ENCODE measurements at regions not wholly inside any gene's neighbourhood (a gene's known extent, or its start where the extent isn't known, plus 50 kb on each side); places are given as distances from the start of the nearest gene placed in this dataset.
A peak's percentile ranks its signal among the peaks of the same experiment; 100 is the strongest.

- DNase-seq (ENCODE audit: low read depth), result no peak
These were observed 118.3 kb upstream of the ADAMTS18 start for GRCh38 chr16:77553130-77553529.

GRCh38 chr16:77555126-77555525 is 120.3 kb upstream of the ADAMTS18 start:
- no peak for DNase-seq (ENCODE audit: low read depth)

- DNase-seq (ENCODE audit: low read depth), result no peak
These were observed 121.0 kb upstream of the ADAMTS18 start for GRCh38 chr16:77555791-77556190.

- DNase-seq (ENCODE audit: low read depth), result no peak
These were observed 121.5 kb upstream of the ADAMTS18 start for GRCh38 chr16:77556201-77556873.

DNA sequence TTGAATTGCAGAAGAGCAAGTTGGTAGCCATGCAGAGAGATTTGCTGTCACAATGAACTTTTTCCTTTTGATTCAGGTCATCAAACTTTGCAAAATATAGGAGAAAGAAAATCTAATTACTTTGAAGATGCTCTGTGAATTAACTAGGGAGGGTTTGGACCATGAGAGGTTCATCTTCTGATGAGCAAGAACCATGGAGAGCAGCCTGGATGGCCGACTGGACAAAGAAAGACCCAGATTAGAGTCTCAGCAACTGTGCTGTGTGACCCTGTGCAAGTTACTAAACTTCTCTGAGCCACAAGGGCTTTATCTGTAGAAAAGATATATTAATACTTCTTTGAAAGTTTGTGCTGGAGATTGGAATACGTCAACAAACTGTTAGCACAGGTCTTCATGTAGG is 122.6 kb upstream of the ADAMTS18 start:
- DNase-seq (ENCODE audit: low read depth), result no peak

DNA sequence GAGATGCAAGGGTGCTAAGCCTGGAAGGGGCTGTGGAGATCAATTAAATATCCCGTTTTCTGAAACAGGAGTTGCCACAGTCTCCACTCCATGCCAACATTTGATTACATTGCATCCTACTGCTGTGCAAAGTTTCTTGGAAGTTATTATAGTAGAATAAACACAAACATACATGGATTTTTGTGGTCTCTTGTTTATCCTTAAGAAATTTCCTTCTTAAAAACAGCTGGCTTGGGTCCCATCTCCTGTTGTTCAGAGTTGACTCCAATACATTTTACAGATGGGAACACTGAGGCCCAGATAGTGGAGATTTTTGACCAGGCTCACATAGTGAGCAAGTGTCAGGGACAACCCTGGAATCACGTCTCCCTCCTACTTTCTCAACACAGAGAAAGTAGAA is 124.0 kb upstream of the ADAMTS18 start:
- DNase-seq (ENCODE audit: low read depth), result no peak

DNA sequence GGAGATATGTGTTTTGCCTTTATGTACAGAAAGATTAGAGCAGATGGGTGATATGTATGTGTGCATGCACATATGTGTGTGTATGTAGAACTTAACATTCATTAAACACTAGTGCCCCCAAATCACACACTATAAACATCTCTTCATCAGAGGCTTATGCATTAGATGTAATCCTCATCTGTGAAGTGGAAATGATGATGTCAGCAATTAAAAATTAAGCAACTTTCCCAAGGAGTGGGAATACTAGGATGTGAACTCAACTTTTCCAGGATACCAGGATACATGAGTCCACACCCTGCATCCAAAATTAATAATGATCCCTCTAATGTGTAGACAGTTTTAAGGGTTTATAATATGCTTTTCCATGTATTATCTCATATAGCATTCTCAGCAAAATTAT is 127.7 kb upstream of the ADAMTS18 start:
- DNase-seq (ENCODE audit: low read depth), result no peak

GRCh38 chr16:77564791-77565390 is 130.1 kb upstream of the ADAMTS18 start:
- no peak for DNase-seq (ENCODE audit: low read depth)

- DNase-seq (ENCODE audit: low read depth), result no peak
These were observed 134.6 kb upstream of the ADAMTS18 start for GRCh38 chr16:77569406-77569805.

- no peak for DNase-seq (ENCODE audit: low read depth)
These were observed 135.7 kb upstream of the ADAMTS18 start for GRCh38 chr16:77570574-77570973.

DNA sequence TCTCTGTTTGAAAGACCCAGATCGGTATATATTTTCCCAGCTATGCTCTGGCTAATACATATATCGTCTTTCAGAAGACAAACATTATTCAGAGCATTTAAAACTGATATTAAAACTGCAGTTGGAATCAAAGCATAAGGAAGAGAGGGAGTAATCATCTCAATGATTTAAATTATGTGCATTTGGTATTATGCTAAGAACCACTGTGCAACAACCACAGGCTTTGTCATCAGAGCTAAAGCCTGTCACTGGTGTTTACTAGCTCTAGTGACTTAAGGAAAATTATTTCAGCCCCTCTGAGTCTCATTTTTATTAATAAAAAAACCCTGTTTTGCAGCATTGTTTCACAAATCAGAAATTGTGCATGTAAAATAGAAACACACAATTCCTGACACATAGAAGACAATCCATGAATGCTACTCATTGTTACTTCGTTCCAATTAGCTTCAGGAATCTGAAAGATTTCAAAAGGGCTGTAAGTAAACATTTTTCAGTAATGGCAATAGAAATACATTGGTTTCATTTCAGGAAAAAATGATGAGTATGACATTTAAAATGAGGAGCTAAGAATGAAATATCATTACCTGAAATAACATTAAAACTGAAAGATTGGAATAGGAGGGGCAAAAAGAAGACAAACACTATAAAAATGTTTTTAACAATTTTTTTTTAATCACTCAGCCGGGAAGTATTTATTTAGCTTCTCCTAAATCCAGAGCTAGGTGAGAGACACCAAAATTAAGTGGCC is 136.5 kb upstream of the ADAMTS18 start:
- no peak for DNase-seq (ENCODE audit: low read depth)

GRCh38 chr16:77574867-77575624 is 140.2 kb upstream of the ADAMTS18 start:
- no peak for DNase-seq (ENCODE audit: low read depth)

GRCh38 chr16:77579351-77579891 is 142.9 kb upstream of the NUDT7 start:
- no peak for DNase-seq (ENCODE audit: low read depth)

DNA sequence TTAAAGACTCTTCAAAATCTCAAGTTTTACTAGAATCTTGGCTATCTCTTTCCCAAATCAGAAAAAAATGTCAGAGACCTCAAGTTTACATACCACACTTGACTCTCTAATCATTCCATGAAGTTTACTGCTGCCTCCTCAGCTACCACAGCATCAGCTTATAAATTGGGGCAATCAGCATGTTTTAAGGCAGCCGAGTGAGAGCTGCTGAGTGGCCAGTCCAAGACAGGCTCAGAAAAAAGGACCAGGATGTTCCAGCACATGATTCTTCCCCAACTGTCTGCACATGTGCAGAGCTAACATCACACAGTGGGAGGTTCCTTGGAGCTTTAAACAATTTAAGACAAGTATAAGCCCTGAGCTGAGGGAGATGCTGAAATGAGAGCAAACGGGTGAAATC is 140.6 kb upstream of the NUDT7 start:
- DNase-seq (ENCODE audit: low read depth), result no peak

GRCh38 chr16:77584205-77584859 is 138.0 kb upstream of the NUDT7 start:
- peak; percentile 4 for DNase-seq (ENCODE audit: low read depth)

GRCh38 chr16:77585379-77586251 is 136.7 kb upstream of the NUDT7 start:
- DNase-seq (ENCODE audit: low read depth), result no peak

DNA sequence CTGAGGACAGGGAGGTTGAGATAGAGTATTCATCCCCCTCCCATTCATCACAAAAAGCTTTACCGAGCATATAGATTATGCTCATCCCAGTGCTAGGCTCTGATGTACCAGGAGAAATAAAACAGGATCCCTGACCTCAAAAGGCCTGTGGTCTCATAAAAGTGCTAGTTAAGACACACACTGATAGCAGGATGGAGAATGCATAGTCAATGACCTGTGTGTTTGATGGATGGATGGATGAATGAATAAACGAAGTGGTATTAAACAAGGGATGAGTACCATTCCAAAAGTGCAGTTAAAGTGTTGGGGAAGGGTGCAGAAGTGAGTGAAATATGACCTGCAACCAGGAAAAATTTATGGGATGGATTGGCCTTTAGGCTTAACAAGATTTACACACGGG is 133.9 kb upstream of the NUDT7 start:
- DNase-seq (ENCODE audit: low read depth), result no peak

GRCh38 chr16:77589071-77589765 is 133.1 kb upstream of the NUDT7 start:
- DNase-seq (ENCODE audit: low read depth), result no peak

- no peak for DNase-seq (ENCODE audit: low read depth)
These were observed 131.6 kb upstream of the NUDT7 start for GRCh38 chr16:77590707-77591106.

- DNase-seq (ENCODE audit: low read depth), result no peak
These were observed 131.0 kb upstream of the NUDT7 start for GRCh38 chr16:77591347-77591746.

Measured in stimulated activated CD4-positive, alpha-beta T cell treated with anti-CD3 and anti-CD28 coated beads, Interleukin-2, amount 100 ng/mL, for 4 hours (primary cell).